GM18858 (cell line): ENCODE measurements at regions not wholly inside any gene's neighbourhood (a gene's known extent, or its start where the extent isn't known, plus 50 kb on each side); places are given as distances from the start of the nearest gene placed in this dataset.

Source experiments
- ATAC-seq: cut with Tn5 transposase; IDR thresholded peaks from one replicate; pipeline ENCODE4 v1.9.1; 2021; ENCODE audit not compliant: unreplicated experiment

DNA sequence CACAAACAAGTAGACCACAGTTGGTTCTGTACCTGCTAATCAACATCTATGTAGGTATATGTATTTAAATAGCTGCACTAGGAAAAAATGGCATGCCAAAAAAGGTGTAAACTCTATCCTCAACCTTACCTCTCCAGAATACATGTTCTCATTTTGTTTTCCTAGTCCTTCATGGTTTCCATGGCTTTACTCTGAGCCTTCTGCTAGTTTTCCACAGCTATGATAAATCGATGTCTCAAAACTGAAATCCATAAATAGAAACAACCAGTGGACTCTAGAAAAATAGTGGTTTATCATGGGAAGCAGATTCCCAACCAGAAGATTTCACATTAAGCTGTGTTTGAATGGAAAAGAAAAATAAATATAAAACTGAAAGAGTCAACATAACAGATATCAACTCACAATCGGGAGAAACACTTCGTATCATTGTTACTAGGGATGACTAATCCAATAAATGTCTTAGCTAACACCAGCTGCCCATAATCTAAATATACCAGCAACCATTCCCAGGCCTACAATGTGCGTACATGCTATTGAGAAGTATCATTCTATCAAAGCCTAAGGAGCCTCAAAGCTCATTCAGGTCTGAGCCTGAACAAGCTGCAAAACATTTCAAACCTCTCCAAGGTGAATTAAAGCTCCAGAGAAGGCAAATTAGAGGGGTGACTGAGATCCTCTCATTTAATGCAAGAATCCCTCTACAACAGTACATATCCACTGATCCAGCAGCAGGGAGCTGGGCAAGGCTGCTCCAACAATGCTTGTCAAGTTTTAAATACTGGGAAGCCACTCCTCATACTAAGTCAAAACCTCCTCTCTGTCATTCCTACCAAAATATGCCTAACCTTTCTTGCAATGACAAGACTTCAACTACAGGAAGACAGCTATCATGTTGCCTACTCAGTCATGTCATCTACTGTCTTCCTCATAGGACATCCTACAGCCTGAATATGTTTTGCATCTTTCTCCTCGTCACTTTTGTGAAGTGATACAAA lies 90.2 kb downstream of the KCTD12 start:
- ATAC-seq: no peak

DNA sequence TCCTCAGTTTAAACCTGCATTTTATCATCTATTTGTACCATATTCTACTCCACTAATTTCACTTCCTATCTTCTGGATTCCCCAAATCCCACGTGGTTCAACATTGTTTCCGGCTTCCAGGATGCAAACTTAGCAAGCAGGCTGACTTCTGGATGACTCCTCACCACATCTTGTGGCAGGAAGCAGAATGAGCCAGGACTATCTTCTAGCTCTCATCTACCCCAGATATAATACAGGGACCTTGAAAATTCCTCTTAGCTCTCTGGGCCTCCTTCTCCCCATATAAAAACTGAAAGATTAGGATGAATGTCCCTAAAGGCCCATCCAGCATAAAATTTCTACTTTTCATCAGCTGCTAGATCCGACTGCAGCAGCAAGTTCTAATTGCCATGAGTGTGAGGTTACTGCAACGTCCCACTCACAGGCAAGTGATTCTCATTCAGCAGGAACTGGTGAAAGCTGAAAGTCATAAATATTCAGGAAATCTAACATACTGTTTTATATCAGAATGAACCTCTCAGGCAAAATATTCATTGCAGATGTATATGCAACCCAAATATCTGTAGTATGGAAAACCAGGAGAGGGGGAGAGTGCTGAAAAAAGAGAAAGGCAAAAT lies 93.4 kb downstream of the KCTD12 start:
- no peak for ATAC-seq

DNA sequence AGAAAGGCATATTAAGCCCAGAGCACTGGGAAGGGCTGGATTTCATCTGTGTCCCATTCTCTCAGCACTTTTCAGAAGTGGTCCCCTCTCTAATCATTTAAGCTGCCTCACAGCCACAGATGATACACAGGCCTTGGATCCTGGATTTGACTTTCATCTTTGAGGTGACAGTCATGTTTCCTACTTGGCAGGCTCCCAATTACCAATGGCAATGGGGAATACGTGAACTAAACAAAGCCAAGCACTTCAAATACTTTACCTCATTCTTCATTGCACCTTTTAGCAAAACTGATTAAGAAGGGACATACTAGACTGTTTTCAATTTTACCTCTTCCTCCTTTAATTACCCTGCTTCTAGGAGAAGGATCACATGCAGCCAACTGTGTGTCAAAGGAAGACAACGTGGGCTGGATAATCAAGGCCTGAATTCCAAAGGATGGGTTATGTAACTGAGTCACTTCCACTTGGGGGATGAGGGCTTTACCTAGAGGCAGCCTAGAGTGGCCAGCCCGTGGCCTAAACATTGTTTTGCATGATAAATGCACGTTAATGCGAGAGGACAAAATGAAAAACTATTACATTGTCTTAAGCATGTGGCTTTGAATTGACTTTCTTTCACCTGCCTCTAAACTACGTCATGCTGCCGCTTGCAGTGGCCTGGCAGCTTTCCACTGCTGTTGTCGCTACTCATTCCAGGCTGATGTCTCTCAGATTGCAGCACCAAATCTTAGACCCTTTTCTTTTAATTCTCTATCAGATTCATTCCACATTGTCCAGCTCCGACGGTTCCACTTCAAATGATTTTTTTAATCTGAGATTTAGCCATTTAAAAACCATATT lies 95.0 kb downstream of the KCTD12 start:
- ATAC-seq: no peak

DNA sequence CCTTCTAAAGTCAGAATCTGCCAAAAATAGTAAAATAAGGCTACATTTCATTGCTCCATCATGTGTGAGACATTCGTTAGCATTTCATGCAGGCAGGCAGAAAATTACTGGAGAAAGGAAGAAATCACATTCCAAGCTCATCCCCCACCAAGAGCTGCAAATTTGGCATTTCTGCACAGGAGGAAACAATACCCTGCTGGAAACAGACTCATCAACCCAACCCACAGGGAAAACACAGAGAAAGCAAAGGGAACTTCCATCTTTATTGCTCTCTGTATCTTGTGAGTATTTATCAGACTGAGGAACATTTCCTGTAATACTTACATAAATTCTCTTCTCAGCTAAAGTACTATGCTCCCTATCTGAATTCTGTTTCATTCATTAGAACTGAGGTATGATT lies 95.7 kb downstream of the KCTD12 start:
- ATAC-seq: no peak

DNA sequence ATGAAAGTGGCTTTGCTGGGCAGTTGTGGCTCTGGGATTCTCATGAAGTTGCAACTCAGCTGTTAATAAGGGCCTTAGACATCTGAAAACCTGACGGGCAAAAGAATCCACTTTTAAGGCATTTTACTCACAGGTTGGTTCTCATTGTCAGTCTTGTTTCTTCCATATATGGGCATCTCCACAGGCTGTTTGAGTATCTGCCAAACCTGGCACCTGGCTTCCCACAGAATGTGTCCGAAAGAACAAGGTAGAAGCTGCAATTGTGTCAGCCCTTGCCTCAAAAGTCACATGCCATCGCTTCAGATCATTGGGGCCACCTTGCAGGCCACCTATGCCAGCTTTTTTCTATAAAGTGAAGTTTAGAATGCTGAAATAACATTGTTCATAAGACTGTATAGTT lies 102.4 kb downstream of the KCTD12 start:
- ATAC-seq: no peak

DNA sequence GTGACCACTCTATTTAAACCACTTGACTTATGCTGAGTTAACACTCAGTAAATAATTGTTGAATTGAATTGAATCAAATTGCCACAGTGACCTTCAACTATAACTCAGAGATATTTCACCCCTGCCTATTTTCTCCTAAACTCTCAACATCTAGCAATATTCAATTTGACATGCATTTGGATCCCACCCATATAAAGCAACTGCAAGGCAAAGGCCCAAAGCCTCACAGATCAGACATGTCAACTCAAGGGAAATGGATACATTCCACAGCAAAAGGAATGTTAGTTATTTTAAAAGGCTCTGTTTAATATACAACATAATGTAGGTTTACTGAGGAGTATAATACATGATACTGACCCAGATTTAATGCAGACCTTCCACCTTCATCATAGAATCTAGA lies 107.4 kb downstream of the KCTD12 start:
- ATAC-seq: no peak

DNA sequence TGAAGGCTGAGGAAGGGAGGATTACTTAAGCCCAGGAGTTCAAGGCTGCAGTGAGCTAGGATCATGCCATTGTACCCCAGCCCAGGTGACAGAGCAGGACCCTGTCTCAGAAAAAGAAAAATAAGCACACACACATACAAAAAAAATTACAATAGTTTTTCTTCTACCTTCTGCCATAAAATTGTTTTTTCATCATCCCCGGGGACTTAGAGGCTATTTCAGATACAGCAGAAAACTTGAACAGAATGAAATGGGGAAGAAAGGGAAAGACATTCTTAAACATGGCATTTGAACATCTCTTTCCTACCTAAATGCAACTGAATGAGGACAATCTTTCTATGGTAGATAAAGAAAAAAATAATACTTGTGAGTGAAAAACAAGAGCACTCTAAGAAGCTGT lies 109.1 kb downstream of the KCTD12 start:
- no peak for ATAC-seq

DNA sequence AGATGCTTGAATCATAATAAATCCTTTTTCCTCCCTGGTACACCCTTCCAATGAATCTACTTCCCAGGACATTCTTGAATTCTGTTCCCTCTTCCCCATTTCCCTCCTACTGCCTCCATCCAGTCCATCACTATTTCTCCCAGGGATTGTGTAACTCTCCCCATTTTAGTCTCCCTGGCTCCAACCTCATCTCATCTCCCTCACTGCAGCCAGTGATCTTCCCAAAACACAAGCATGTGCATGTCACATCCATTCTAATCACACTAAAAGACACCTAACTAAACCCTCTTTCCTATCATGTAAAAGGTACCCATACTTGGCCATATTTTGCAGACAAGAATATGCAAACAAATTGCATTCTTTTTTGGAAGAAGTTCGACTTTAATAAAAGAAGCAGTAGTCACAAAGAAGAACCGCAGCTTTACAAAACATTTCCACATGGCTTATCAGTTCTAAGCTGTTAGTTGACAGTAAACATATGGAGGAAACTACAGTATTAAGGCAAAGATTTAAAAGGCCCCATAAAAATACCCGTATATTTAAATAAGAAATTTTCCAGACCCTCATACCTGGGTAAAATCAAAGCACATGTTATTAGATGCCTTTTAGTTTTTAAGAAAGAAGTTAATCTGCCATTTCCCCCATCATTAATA lies 111.0 kb downstream of the KCTD12 start:
- no peak for ATAC-seq

DNA sequence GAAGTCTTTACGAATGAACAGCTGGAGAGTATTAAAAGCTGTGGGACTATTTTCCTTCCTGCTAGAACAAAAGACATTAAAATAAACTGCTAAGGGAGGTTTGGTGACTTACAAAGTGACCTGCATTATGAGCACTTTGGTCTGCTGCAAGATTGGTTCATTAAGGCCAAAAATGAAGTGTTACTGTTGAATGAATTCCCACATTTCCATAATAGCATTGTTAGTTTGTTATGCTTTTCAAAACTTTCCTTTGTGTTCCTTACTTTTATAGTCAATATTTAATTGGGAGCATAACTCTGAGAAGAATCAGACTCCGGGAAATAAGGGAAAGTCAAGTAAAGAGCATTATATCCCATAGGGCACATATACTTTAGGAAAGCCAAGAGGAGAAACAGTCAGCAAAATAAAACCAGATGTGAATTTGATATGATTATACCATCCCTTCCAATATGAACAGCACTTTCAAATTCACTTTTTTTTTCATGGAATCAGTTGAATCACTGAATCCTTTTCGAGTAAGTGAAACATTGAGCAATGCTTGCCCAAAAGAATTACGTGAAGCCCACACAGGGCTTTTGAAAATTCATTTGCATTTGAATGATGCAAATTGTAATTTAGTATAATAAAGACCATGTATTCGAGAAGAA lies 112.6 kb downstream of the KCTD12 start:
- no peak for ATAC-seq

DNA sequence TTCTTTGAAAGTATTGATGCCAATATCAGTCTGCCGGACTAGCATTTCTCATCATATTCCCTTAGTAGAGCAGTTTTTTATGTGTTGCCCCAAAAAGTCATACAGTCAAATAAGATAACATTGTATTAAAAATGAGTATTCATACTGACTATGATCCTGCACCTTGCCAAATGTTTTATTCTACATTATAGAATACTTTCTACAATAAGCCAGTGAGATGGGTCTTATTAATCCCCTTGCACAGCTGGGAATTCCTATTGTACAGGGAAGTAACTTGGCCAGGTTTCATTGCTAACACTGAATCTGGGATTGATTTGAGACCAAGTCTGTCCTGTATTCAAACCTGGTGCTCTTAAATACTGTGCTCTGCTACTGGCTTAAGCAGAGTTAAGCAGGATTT lies 114.0 kb downstream of the KCTD12 start:
- no peak for ATAC-seq

DNA sequence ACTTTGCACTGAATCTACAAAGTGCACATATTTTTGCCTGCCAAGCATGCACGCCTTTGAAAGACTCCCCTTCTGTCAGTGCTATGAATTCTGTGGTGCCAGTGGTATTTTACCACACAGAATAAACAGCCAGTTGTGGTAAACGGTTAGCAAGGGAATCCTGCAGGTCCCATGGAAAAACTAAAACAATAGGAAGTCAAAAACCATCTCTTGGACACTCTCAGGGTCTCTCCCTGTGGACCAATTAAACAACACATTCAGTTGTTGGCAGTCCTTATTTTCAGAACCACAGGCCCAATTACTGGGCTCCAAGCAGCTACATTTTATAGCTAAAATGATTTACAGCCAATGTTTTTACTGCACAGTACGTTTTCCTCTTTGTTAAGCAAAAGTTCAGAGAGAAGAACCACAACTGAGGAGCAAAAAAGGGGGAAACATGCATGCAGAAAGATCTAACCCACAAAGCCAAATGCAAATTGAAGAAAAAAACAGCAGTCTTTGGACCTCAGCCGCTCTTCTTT lies 116.9 kb downstream of the KCTD12 start:
- ATAC-seq: no peak

DNA sequence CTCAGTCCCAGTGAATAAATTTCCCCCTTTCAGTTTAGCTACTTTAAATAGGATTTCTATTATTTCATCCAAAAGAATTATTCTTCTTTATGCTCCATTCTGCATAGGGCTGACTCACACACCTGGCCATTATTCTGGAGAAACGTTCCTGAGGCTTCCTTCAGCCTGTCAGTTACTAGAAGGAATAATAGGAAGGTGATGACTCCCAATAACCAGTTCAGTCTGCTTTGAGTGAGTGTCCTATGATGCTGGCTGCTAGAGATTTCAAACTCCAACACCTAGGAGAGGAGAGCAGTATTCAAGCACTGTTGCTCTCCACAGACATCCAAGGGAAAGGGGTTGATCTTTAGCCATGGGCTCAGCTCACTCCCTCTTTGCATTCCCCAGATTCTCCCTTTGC lies 117.8 kb downstream of the KCTD12 start:
- no peak for ATAC-seq

DNA sequence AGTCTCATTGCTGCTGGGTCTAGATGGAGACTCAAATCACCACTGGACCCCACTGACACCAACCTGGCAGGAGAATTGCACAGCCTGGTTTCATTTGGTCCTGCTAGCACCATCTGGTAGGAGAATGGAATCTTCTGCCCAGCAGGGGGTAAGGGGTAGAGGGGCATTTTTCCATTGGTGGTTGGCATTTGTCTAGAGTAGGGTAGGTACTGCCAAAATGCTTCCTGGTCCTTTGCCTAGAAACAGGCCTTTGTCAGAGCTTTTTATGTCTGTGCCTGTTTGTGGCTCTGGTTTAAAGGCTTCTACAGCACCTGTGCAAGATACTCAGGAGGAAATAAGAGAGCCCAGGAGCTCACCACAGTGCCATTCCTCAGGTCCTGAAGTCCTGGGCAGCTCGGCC lies 121.3 kb downstream of the KCTD12 start:
- no peak for ATAC-seq

DNA sequence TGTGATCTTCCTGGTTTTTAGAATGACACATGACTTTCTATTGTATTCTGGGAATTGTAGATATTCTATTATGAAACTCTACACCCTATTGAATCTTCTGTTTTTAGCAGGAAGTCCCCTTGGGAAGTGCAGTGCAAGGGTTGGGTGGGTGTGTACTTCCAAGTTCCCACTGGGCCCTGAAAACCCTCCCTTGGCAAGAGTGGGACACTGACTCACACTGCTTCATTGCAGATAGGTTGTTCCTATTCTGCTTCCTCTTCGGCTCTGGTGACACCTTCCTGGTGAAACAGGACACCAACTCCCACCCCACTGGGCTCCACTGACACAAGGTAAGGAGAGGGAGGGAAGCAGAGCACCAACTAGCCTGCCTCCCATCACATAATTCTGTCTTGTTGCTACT lies 121.8 kb downstream of the KCTD12 start:
- no peak for ATAC-seq

DNA sequence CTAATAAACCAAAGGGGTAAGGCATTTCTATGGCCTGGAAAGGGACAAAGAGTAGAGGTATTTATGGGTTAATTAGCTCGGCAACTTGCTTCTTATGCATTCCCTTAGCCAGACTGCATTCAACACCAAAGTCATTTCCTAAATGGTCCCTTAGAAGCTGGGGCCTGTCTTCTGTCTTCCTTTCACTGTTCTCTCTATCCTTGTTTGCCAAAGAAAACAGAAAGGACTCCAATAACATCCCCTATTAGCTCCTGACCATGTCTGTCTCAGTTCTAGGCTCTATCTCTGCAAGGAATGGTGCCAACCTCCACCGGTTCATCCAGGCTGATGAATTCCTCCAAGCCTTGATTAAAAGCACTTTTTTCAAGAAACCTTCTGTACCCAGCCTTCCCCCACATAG lies 123.5 kb downstream of the KCTD12 start:
- ATAC-seq: no peak

DNA sequence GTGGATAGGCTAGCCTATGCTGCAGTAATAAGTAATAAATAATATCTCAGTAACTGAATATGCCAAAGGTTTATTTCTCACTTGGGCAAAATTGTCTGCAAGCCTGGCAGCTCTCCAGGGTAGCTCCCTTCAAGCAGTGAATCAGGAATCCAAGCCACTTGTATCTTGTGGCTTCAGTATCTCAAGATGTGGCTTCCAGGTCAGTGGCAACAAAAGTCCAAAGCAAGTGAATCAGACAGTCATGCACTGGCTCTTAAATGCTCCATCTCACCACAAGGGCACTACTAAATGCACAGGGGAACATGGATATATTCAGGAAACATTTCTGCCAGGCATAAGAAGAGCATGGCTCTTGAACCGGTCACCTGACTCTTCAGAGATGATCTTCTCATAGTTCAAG lies 126.3 kb downstream of the KCTD12 start:
- ATAC-seq: no peak

DNA sequence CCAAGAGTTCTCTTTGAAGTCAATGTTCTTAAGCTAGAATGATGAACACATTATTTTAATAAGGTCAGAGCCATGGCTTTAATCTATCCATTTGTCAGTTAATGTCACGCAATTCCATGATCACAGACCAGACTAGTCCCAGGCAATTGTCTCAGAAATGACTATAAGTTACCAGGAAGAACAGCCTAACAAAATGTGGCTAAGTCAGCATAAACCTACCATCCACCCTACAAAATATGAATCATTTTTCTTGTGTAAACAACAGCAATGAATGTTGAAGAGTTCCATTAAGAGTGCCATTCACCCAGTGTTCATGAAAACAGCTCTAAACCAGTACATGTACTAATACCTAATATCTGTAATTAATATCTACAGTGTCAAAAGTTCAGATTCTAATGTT lies 127.5 kb downstream of the KCTD12 start:
- no peak for ATAC-seq

DNA sequence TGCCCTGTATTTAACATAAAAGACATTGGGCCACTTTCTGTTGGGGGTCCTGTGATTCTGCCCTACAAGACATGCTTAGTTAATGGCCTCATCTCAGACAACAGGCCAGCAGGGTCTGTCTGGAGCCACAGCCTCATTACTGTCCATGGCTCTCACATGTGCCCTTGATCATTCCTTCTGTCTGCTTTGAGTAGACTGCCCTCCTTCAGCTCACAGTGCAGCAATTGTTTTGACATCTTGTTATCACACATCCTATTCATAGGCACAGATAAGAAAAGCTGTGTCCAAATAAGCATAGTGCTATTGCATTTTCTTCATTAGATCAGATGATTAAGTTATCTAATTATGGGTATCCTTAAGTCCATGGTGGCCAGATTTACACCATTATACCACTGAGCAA lies 127.9 kb downstream of the KCTD12 start:
- no peak for ATAC-seq

DNA sequence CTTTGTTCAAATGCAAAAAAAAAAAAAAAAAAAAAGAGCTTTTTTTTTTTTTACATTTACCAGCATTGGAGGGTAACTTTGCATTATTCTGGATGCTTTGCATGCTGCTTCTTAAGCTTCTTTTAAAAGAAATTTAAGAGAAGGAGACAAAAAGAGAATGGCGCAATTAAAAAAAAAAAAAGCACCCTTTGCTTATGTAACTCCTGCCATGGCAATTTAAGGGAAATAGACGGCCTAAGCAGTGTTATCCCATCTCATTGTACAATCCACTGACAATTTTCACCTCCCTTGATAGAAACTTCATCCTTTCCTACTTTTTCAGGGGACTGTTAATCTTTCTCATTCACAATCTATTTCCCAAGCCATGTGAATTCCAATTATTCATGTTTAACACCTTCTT lies 129.8 kb downstream of the KCTD12 start:
- no peak for ATAC-seq

DNA sequence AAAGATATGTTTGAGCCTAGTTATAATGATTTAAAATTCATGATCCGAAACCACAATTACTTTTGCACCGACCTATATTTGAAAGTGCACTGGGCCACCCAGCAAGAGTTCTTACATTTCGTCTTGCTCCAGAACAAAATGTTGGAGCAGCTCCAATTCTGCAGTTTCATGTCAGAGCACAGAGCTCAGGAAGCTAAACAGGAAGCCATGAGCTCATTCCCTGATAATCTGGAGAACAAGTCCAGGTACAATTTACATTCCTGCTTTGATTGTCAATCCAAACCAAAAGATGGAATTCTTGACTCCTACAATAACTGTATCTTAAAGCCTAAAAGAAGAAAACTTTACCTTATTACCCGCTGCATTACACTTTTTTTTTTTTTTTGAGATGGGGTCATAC lies 131.8 kb downstream of the KCTD12 start:
- ATAC-seq: no peak
